WI38 (cell line): ENCODE measurements at regions not wholly inside any gene's neighbourhood (a gene's known extent, or its start where the extent isn't known, plus 50 kb on each side); places are given as distances from the start of the nearest gene placed in this dataset.

Source experiments
- H3K4me3 ChIP-seq: 2 replicates; pipeline ENCODE4 v1.5.1; 2011; ENCODE audit warnings: low read depth, mild to moderate bottlenecking, control low read depth, low read length
- CTCF ChIP-seq: IDR thresholded peaks from 2 replicates; pipeline ENCODE4 v1.5.1; 2012; ENCODE audit warnings: low read depth, mild to moderate bottlenecking, control low read depth, low read length

GRCh38 chr6:81682235-81682795 lies 70.2 kb downstream of the TENT5A start:
- H3K4me3 ChIP-seq: no peak overlapping the region
- TF ChIP-seq CTCF: no peak

GRCh38 chr6:81669445-81669844 lies 83.0 kb downstream of the TENT5A start:
- no peak for TF ChIP-seq CTCF
- no peak overlapping the region for H3K4me3 ChIP-seq

DNA sequence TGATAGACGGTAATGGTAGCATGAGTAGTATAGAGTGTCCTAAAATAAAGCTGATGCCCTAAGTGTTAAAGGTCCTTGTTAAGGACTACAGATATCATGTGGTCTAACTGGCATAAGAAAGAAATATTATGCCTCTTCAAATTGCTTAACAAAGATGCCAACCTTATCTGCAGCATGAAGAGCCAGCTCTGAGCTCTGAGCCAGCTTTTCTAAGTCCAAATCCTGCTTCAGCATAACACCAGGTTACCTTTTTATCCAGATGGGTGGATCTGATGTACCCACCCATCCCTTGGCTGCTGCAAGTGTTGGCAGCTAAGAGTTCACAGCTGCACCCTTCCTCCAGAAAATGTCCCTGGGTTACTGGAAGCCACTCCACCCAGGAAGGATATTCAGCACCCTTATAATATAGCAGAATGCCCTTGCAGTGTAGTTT lies 83.8 kb downstream of the TENT5A start:
- H3K4me3 ChIP-seq: no peak overlapping the region
- TF ChIP-seq CTCF: no peak

- no peak for TF ChIP-seq CTCF
- no peak overlapping the region for H3K4me3 ChIP-seq
Observed at GRCh38 chr6:81666481-81666880, 86.0 kb downstream of the TENT5A start.

DNA sequence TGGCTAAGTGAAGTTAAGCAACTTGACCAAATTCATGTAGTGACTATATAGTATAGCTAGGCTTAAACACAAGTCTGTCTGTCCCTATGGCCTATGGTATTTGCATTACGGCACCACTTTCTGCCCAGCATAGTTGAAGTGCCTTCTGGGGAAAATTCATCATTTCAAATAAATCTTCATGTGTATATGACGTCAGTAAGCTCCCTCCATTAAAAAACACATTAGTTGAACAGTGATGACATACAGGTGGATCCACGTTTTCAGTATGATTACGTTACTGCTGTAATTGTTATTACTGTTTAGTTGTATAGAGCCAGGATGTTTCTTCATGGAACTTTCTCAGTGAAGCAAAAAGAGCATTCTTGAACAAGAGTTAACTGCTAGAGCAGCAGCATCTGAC lies 96.2 kb downstream of the TENT5A start:
- H3K4me3 ChIP-seq: no peak overlapping the region
- TF ChIP-seq CTCF: no peak

DNA sequence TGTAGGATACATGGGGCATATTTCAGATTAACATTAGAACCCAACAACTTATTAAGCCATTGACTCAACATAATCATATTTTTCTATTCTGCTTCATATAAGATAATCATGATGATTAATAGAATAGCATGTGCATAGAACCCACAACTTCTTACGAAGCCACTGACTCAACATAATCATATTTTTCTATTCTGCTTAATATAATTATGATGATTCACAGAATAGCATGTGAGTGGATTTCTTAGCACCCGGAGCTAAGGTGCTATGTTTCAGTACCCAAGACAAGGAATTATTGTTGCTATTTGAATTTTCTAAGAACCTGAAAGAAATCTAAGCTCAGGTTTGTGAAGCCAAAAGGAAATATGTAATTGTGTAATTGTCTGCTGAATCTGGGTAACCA lies 96.8 kb downstream of the TENT5A start:
- no peak for TF ChIP-seq CTCF
- no peak overlapping the region for H3K4me3 ChIP-seq

GRCh38 chr6:81648502-81648901 lies 104.0 kb downstream of the TENT5A start:
- no peak for TF ChIP-seq CTCF
- H3K4me3 ChIP-seq: no peak overlapping the region
